Uterus (tissue), 3 donors: ENCODE measurements at regions not wholly inside any gene's neighbourhood (a gene's known extent, or its start where the extent isn't known, plus 50 kb on each side); places are given as distances from the start of the nearest gene placed in this dataset.

Experiments used
- DNase-seq, 2 donors: peaks; one replicate each; pipeline ENCODE4 v3.0.0-alpha.2; 2019 to 2020
- H3K27ac ChIP-seq, 2 donors: fragments of 200-600 bp; sonication (generic); 1 replicate in 1 of 2; 2 replicates in 1 of 2; pipeline ENCODE4 v1.5.1; 2016 to 2018
- H3K27me3 ChIP-seq, 2 donors: fragments of 200-600 bp; sonication (generic); one replicate each; pipeline ENCODE4 v1.5.1; 2018 to 2019; ENCODE audit warnings: control low read depth in 1 of 2
- H3K36me3 ChIP-seq, 2 donors: fragments of 200-600 bp; sonication (generic); one replicate each; pipeline ENCODE4 v1.5.1; 2019; ENCODE audit warnings: control low read depth in 1 of 2
- H3K4me1 ChIP-seq, 2 donors: fragments of 200-600 bp; sonication (generic); one replicate each; pipeline ENCODE4 v1.5.1; 2018 to 2019; ENCODE audit warnings: control low read depth in 1 of 2
- H3K4me3 ChIP-seq, 2 donors: fragments of 200-600 bp; sonication (generic); 1 replicate in 1 of 2; 2 replicates in 1 of 2; pipeline ENCODE4 v1.5.1; 2018 to 2019; ENCODE audit warnings: mild to moderate bottlenecking in 1 of 2
- H3K9me3 ChIP-seq, 2 donors: fragments of 200-600 bp; sonication (generic); one replicate each; pipeline ENCODE4 v1.5.1; 2019; ENCODE audit warnings: control low read depth in 1 of 2
- POLR2A ChIP-seq, 2 donors: fragments of 450-650 bp; IDR thresholded peaks; one replicate each; pipeline ENCODE4 v1.6.1; 2016; ENCODE audit warnings: antibody characterized with exemption in 2 of 2, mild to moderate bottlenecking in 1 of 2, moderate library complexity in 1 of 2
- intact Hi-C: fragments of 100-400 bp; cut with DNase I; formaldehyde crosslinking; loops from one replicate; pipeline ENCODE4 v1.15.1; 2023; ENCODE audit warnings: low total_unique reads
- TF ChIP-seq, protein P1 (sequence below), 4 experiments: fragments of 200-600 bp in 2 of 4; fragments of 450-650 bp in 2 of 4; sonication (generic) in 2 of 4; IDR thresholded peaks; one replicate each; pipeline ENCODE4 v1.5.1; 2016 to 2019; ENCODE audit warnings: antibody characterized with exemption in 4 of 4, mild to moderate bottlenecking in 2 of 4, moderate library complexity in 1 of 4
- donor health status: DM: yes; HTN: yes; CAD: no.

DNA sequence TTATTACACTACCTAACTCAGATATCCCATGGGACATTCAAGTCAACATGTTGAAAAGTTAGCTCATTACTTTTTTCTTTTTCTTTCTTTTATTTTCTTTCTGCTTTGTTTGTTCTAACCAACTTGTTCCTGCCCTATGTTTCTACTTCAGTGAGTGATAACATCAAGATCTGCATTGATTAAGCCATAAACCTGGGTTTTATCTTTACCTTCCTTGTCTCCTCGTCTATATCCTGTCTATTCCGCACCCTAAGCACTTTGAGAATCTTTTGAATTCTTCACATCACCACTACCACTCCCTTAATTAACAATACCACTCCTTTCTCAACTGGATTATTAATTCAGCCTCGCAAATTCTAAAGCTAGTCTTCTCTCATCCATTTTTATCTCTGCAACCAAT is 81.9 kb upstream of the AVPR1A start:
- TF ChIP-seq, protein P1, sequence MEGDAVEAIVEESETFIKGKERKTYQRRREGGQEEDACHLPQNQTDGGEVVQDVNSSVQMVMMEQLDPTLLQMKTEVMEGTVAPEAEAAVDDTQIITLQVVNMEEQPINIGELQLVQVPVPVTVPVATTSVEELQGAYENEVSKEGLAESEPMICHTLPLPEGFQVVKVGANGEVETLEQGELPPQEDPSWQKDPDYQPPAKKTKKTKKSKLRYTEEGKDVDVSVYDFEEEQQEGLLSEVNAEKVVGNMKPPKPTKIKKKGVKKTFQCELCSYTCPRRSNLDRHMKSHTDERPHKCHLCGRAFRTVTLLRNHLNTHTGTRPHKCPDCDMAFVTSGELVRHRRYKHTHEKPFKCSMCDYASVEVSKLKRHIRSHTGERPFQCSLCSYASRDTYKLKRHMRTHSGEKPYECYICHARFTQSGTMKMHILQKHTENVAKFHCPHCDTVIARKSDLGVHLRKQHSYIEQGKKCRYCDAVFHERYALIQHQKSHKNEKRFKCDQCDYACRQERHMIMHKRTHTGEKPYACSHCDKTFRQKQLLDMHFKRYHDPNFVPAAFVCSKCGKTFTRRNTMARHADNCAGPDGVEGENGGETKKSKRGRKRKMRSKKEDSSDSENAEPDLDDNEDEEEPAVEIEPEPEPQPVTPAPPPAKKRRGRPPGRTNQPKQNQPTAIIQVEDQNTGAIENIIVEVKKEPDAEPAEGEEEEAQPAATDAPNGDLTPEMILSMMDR (IDR thresholded peaks at IDR 0.05): no peak
- no peak for TF ChIP-seq POLR2A (IDR thresholded peaks at IDR 0.05)
- intact Hi-C loops: no loop called here
- DNase-seq: no peak
- no peak overlapping the region for H3K4me3 ChIP-seq
- no peaks in the 10 kb centered on the region for H3K27me3 ChIP-seq
- H3K9me3 ChIP-seq: no peaks in the 10 kb centered on the region
- no peak overlapping the region for H3K27ac ChIP-seq
- no peaks in the 10 kb centered on the region for H3K4me1 ChIP-seq
- H3K36me3 ChIP-seq: no peaks in the 10 kb centered on the region

DNA sequence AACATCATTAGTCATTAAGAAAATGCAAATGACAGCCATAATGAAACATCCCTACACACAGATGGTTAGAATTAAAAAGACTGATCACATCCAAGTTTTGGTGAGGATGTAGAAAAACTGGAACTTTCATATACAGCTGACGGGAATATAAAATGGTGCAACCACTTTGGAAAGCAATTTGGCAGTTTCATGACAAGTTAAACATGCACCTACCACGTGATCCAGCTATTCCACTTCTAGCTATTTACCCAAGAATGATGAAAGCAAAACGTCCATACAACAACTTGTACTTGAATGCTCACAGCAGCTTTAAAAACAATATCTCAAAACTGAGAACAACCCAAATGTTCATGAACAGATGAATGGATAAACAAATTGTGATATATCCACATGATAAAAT is 77.9 kb upstream of the AVPR1A start:
- Histone ChIP-seq H3K4me1 (no peaks in the 10 kb centered on the region), H3K27ac (no peak overlapping the region), H3K27me3 (no peaks in the 10 kb centered on the region), H3K36me3 (no peaks in the 10 kb centered on the region), H3K9me3 (no peaks in the 10 kb centered on the region), H3K4me3 (no peak overlapping the region)
- no peak for TF ChIP-seq POLR2A (IDR thresholded peaks at IDR 0.05)
- TF ChIP-seq, protein P1 (IDR thresholded peaks at IDR 0.05): no peak
- DNase-seq: no peak
- intact Hi-C loops: no loop called here

DNA sequence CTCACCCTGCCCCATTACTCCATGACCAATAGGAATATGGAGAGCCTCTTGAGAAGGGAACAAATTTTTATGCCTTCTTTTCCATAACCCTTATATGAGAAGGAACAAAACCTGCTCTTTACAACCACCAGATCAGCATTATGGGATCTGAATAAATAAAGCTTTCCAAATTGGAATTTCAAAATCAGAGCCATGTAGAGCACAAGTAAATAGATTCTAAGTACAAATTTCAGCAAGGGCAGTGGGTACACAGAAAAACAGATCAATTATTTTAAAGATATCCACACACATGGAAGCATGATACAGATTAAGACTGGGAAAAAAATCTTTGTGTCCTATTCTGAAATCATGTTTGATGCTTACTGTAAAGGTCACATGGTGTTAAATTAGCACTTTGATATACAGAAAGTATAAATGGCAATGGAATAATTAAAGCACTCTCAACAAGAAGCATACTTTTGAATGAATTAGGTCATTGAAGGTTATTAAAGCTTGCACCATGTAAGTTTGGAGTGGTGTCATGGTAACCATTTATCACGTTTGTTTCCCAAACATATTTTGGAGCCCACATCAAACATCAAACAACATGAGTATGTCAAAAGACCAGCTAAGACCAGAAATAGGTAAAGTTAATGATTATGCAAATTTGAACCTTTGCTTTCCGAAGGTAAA is 75.9 kb upstream of the AVPR1A start:
- intact Hi-C loops: no loop called here
- Histone ChIP-seq H3K36me3 (no peaks in the 10 kb centered on the region), H3K4me1 (no peaks in the 10 kb centered on the region), H3K27ac (no peak overlapping the region), H3K27me3 (no peaks in the 10 kb centered on the region), H3K9me3 (no peaks in the 10 kb centered on the region), H3K4me3 (no peak overlapping the region)
- DNase-seq: no peak
- TF ChIP-seq, protein P1 (IDR thresholded peaks at IDR 0.05): no peak
- no peak for TF ChIP-seq POLR2A (IDR thresholded peaks at IDR 0.05)

- H3K4me1 ChIP-seq: no peaks in the 10 kb centered on the region
- H3K9me3 ChIP-seq: no peaks in the 10 kb centered on the region
- no peak for TF ChIP-seq POLR2A (IDR thresholded peaks at IDR 0.05)
- TF ChIP-seq, protein P1 (IDR thresholded peaks at IDR 0.05): no peak
- no peaks in the 10 kb centered on the region for H3K36me3 ChIP-seq
- no peaks in the 10 kb centered on the region for H3K27me3 ChIP-seq
- DNase-seq: no peak
- intact Hi-C loops: no loop called here
- H3K4me3 ChIP-seq: no peak overlapping the region
- no peak overlapping the region for H3K27ac ChIP-seq
Measured at GRCh38 chr12:63224396-63224795, 73.4 kb upstream of the AVPR1A start.

DNA sequence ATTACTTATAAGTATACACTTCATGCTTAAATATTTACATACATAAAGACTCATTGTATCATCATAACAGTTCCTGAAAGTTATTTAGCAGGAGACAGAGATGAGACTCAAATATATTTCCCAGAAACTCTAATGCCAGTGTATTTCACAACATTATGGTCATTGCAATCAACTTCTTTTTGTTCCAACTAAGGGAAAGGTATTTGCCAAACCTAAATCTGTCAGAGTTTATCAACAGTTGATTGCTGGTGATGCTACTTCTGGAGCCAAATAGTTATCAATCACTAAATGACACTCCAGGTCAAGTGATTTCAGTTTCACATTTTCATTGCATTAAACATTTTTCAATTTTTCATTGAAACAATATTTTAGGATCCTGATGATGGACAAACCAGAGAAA is 72.1 kb upstream of the AVPR1A start:
- Histone ChIP-seq H3K27me3 (no peaks in the 10 kb centered on the region), H3K9me3 (no peaks in the 10 kb centered on the region), H3K36me3 (no peaks in the 10 kb centered on the region), H3K4me3 (no peak overlapping the region), H3K4me1 (no peaks in the 10 kb centered on the region), H3K27ac (no peak overlapping the region)
- intact Hi-C loops: no loop called here
- TF ChIP-seq POLR2A (IDR thresholded peaks at IDR 0.05): no peak
- TF ChIP-seq, protein P1 (IDR thresholded peaks at IDR 0.05): no peak
- DNase-seq: no peak
